Stimulated activated CD8-positive, alpha-beta memory T cell treated with anti-CD3 and anti-CD28 coated beads, Interleukin-4, amount 100 ng/mL, for 24 hours (primary cell): ENCODE measurements at regions not wholly inside any gene's neighbourhood (a gene's known extent, or its start where the extent isn't known, plus 50 kb on each side); places are given as distances from the start of the nearest gene placed in this dataset.

ENCODE experiments used
- DNase-seq: peaks from one replicate; pipeline ENCODE4 v3.0.0-alpha.2; 2020; ENCODE audit warnings: low read depth

GRCh38 chr16:51592001-51592501 lies 441.0 kb upstream of the SALL1 start:
- no peak for DNase-seq

GRCh38 chr16:51591480-51591879 lies 440.4 kb upstream of the SALL1 start:
- DNase-seq = no peak

- no peak for DNase-seq
Observed at GRCh38 chr16:51579652-51580360, 428.7 kb upstream of the SALL1 start.

- no peak for DNase-seq
Observed at GRCh38 chr16:51577621-51578303, 426.7 kb upstream of the SALL1 start.

- no peak for DNase-seq
Observed at GRCh38 chr16:51576498-51577195, 425.6 kb upstream of the SALL1 start.

GRCh38 chr16:51573191-51573590 lies 422.1 kb upstream of the SALL1 start:
- no peak for DNase-seq

GRCh38 chr16:51569203-51569931 lies 418.3 kb upstream of the SALL1 start:
- DNase-seq = no peak

GRCh38 chr16:51567911-51568310 lies 416.8 kb upstream of the SALL1 start:
- no peak for DNase-seq

GRCh38 chr16:51565184-51565583 lies 414.1 kb upstream of the SALL1 start:
- no peak for DNase-seq

- DNase-seq = no peak
Observed at GRCh38 chr16:51562891-51563290, 411.8 kb upstream of the SALL1 start.

- no peak for DNase-seq
Observed at GRCh38 chr16:51559901-51560300, 408.8 kb upstream of the SALL1 start.

GRCh38 chr16:51557670-51558069 lies 406.6 kb upstream of the SALL1 start:
- no peak for DNase-seq

GRCh38 chr16:51556694-51557340 lies 405.7 kb upstream of the SALL1 start:
- no peak for DNase-seq

GRCh38 chr16:51553910-51554309 lies 402.8 kb upstream of the SALL1 start:
- no peak for DNase-seq

GRCh38 chr16:51553314-51553713 lies 402.2 kb upstream of the SALL1 start:
- DNase-seq = no peak

GRCh38 chr16:51550800-51551347 lies 399.8 kb upstream of the SALL1 start:
- DNase-seq = no peak

- DNase-seq = no peak
Observed at GRCh38 chr16:51549836-51550235, 398.8 kb upstream of the SALL1 start.

- DNase-seq = no peak
Observed at GRCh38 chr16:51545951-51546350, 394.9 kb upstream of the SALL1 start.

GRCh38 chr16:51544851-51545467 lies 393.9 kb upstream of the SALL1 start:
- no peak for DNase-seq

GRCh38 chr16:51543971-51544370 lies 392.9 kb upstream of the SALL1 start:
- DNase-seq = no peak
